HUES48 (cell line): ENCODE measurements at regions not wholly inside any gene's neighbourhood (a gene's known extent, or its start where the extent isn't known, plus 50 kb on each side); places are given as distances from the start of the nearest gene placed in this dataset.

Source experiments
- H3K27ac ChIP-seq: one replicate; pipeline ENCODE4 v1.7.0; 2013; ENCODE audit warnings: low read depth, low read length, inconsistent platforms
- H3K27me3 ChIP-seq: 2 replicates; pipeline ENCODE4 v1.6.1; 2013; ENCODE audit warnings: mild to moderate bottlenecking, low read length; ENCODE audit not compliant: control insufficient read depth, insufficient read depth
- H3K36me3 ChIP-seq: 2 replicates; pipeline ENCODE4 v1.6.1; 2013; ENCODE audit warnings: low read length; ENCODE audit not compliant: control insufficient read depth, insufficient read depth
- H3K4me1 ChIP-seq: 2 replicates; pipeline ENCODE4 v1.6.1; 2013; ENCODE audit warnings: mild to moderate bottlenecking, low read length; ENCODE audit not compliant: control insufficient read depth, insufficient read depth
- H3K4me3 ChIP-seq: 2 replicates; pipeline ENCODE4 v1.5.1; 2013; ENCODE audit warnings: mild to moderate bottlenecking, low read depth, low read length
- H3K9ac ChIP-seq: 2 replicates; pipeline ENCODE4 v1.6.1; 2013; ENCODE audit warnings: mild to moderate bottlenecking, low read depth, low read length, moderate library complexity
- H3K9me3 ChIP-seq: 2 replicates; pipeline ENCODE4 v1.6.1; 2013; ENCODE audit warnings: low read length; ENCODE audit not compliant: control insufficient read depth, insufficient read depth

GRCh38 chr7:94330269-94331020, 64.2 kb upstream of the COL1A2 start:
- Histone ChIP-seq H3K9ac (no peak overlapping the region), H3K27me3 (no peaks in the 10 kb centered on the region), H3K9me3 (no peaks in the 10 kb centered on the region), H3K27ac (no peak overlapping the region), H3K4me1 (peaks cover 9% of the 10 kb centered on the region), H3K4me3 (no peak overlapping the region), H3K36me3 (no peaks in the 10 kb centered on the region)

GRCh38 chr7:94332571-94332970, 62.1 kb upstream of the COL1A2 start:
- Histone ChIP-seq H3K27me3 (no peaks in the 10 kb centered on the region), H3K4me1 (peaks cover 9% of the 10 kb centered on the region), H3K9ac (no peak overlapping the region), H3K27ac (no peak overlapping the region), H3K36me3 (no peaks in the 10 kb centered on the region), H3K4me3 (no peak overlapping the region), H3K9me3 (no peaks in the 10 kb centered on the region)

- Histone ChIP-seq H3K9ac (no peak overlapping the region), H3K27me3 (no peaks in the 10 kb centered on the region), H3K36me3 (no peaks in the 10 kb centered on the region), H3K4me3 (no peak overlapping the region), H3K27ac (no peak overlapping the region), H3K9me3 (no peaks in the 10 kb centered on the region), H3K4me1 (peaks cover 9% of the 10 kb centered on the region)
Measured at GRCh38 chr7:94333810-94334209, 60.9 kb upstream of the COL1A2 start.

- no peak overlapping the region for H3K4me3 ChIP-seq
- H3K27ac ChIP-seq = no peak overlapping the region
- no peaks in the 10 kb centered on the region for H3K9me3 ChIP-seq
- H3K36me3 ChIP-seq = no peaks in the 10 kb centered on the region
- peaks cover 3% of the 10 kb centered on the region for H3K4me1 ChIP-seq
- H3K9ac ChIP-seq = no peak overlapping the region
- H3K27me3 ChIP-seq = no peaks in the 10 kb centered on the region
Measured at GRCh38 chr7:94335586-94335985, 59.1 kb upstream of the COL1A2 start.

- Histone ChIP-seq H3K4me3 (no peak overlapping the region), H3K27me3 (no peaks in the 10 kb centered on the region), H3K36me3 (no peaks in the 10 kb centered on the region), H3K9me3 (no peaks in the 10 kb centered on the region), H3K9ac (no peak overlapping the region), H3K4me1 (no peaks in the 10 kb centered on the region), H3K27ac (no peak overlapping the region)
Measured at GRCh38 chr7:94336009-94336408, 58.7 kb upstream of the COL1A2 start.

- Histone ChIP-seq H3K4me3 (no peak overlapping the region), H3K27ac (no peak overlapping the region), H3K4me1 (no peaks in the 10 kb centered on the region), H3K27me3 (no peaks in the 10 kb centered on the region), H3K9ac (no peak overlapping the region), H3K36me3 (no peaks in the 10 kb centered on the region), H3K9me3 (no peaks in the 10 kb centered on the region)
Measured at GRCh38 chr7:94338921-94339371, 55.7 kb upstream of the COL1A2 start.

- H3K36me3 ChIP-seq = no peaks in the 10 kb centered on the region
- H3K9me3 ChIP-seq = no peaks in the 10 kb centered on the region
- no peak overlapping the region for H3K4me3 ChIP-seq
- H3K9ac ChIP-seq = no peak overlapping the region
- no peaks in the 10 kb centered on the region for H3K27me3 ChIP-seq
- H3K4me1 ChIP-seq = peaks cover 10% of the 10 kb centered on the region
- H3K27ac ChIP-seq = no peak overlapping the region
Measured at GRCh38 chr7:94344826-94345225, 49.9 kb upstream of the COL1A2 start.
